B cell (primary cell): ENCODE measurements at regions not wholly inside any gene's neighbourhood (a gene's known extent, or its start where the extent isn't known, plus 50 kb on each side); places are given as distances from the start of the nearest gene placed in this dataset.

Experiments used
- CTCF ChIP-seq: fragments of 200-600 bp; IDR thresholded peaks from one replicate; pipeline ENCODE4 v1.8.0; 2022; ENCODE audit warnings: antibody characterized with exemption, mild to moderate bottlenecking
- EZH2 ChIP-seq: IDR thresholded peaks from 2 replicates; pipeline ENCODE4 v1.6.1; 2012; ENCODE audit warnings: borderline replicate concordance, low read depth, mild to moderate bottlenecking, moderate library complexity, low read length; ENCODE audit not compliant: insufficient read depth, poor library complexity, severe bottlenecking

GRCh38 chr20:19096843-19097242 is 115.6 kb upstream of the SLC24A3 start:
- no peak for TF ChIP-seq EZH2
- TF ChIP-seq CTCF: no peak
